ENCODE measurements at regions not wholly inside any gene's neighbourhood (a gene's known extent, or its start where the extent isn't known, plus 50 kb on each side); places are given as distances from the start of the nearest gene placed in this dataset.

DNA sequence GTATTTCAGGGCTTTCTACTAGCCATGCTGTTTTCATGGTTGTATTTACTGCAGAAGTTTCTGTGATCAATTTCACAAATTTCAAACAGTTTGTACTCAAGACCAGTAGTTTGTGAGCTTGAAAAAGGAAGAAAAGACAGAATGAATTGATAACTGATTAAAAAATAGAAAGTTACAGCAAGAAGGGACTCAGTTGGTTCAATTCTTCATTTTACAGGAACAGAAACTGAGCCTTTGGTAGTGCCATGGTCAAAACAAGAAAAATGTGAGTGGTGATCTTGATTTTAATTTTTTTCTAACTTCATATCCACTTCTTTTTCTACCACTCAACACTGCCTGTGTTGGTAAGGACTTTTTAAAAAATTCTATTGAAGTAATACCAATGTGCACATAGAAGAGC lies 206.6 kb upstream of the NREP start:
- H3K27ac ChIP-seq (ENCODE audit: low read depth, low read length): no peak overlapping the region
- no peak overlapping the region for H3K4me3 ChIP-seq (ENCODE audit: insufficient read depth, low read length)
- no peak overlapping the region for H2AFZ ChIP-seq (ENCODE audit: low read length)
- peaks cover 41% of the 10 kb centered on the region for H3K4me1 ChIP-seq (ENCODE audit: insufficient read depth, low read length)
- H3K36me3 ChIP-seq (ENCODE audit: insufficient read depth, low read length): no peaks in the 10 kb centered on the region
- TF ChIP-seq, protein P1, sequence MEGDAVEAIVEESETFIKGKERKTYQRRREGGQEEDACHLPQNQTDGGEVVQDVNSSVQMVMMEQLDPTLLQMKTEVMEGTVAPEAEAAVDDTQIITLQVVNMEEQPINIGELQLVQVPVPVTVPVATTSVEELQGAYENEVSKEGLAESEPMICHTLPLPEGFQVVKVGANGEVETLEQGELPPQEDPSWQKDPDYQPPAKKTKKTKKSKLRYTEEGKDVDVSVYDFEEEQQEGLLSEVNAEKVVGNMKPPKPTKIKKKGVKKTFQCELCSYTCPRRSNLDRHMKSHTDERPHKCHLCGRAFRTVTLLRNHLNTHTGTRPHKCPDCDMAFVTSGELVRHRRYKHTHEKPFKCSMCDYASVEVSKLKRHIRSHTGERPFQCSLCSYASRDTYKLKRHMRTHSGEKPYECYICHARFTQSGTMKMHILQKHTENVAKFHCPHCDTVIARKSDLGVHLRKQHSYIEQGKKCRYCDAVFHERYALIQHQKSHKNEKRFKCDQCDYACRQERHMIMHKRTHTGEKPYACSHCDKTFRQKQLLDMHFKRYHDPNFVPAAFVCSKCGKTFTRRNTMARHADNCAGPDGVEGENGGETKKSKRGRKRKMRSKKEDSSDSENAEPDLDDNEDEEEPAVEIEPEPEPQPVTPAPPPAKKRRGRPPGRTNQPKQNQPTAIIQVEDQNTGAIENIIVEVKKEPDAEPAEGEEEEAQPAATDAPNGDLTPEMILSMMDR (IDR thresholded peaks at IDR 0.05; ENCODE audit: extremely low read depth, low read depth, low read length): no peak
- no peaks in the 10 kb centered on the region for H3K9me3 ChIP-seq (ENCODE audit: low read depth, low read length)
- H3K4me2 ChIP-seq (ENCODE audit: insufficient read depth, low read length): no peak overlapping the region
- no peak for DNase-seq (ENCODE audit: insufficient read length, low spot score, missing footprints)
- H4K20me1 ChIP-seq (ENCODE audit: insufficient read depth, low read length): no peaks in the 10 kb centered on the region
- no peaks in the 10 kb centered on the region for H3K27me3 ChIP-seq (ENCODE audit: insufficient read depth, low read length)
- H3K79me2 ChIP-seq (ENCODE audit: insufficient read depth, low read length): no peaks in the 10 kb centered on the region

DNA sequence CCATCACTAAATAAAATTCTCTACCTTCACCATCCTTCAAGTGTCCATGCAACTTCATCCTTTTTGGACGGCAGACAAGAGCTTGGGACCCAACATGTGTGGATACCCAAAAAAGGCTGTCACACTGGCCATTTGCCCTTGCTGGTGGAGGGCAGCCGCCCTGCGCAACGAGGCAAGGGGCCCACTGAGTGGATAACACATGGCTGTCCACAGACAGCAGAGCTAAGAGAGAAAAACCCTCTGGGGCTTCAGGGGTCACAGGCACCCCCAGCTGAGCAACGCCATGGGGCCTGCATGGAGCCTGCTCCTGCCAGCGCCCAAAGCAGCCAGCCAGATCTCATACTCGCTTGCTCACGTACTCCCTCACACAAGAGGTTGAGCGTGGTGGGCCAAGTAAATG lies 205.9 kb upstream of the NREP start:
- no peaks in the 10 kb centered on the region for H4K20me1 ChIP-seq (ENCODE audit: insufficient read depth, low read length)

DNA sequence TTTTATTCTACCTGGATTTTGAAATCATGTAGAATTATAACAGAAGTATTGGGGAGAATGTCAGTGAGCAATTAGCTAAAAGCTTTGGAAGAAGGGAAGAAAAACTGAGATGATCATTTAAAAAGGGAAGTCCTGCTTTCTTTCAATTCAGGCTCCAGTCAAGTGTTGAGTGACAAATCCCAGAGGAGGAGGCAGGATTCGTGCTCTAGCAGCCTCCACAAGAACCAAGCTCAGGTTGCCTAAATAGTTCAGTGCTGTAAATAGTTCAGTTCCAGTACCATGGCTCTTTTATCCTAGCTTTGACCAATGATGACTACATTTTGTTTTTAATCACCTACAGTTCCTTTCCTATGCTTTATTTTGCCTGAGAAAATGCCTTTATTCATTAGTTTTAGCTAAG lies 204.9 kb upstream of the NREP start:
- no peak for DNase-seq (ENCODE audit: insufficient read length, low spot score, missing footprints)
- peak overlapping the region; percentile 24 for H2AFZ ChIP-seq (ENCODE audit: low read length)
- peaks cover 39% of the 10 kb centered on the region for H3K4me1 ChIP-seq (ENCODE audit: insufficient read depth, low read length)
- H3K27ac ChIP-seq (ENCODE audit: low read depth, low read length): peak overlapping the region; percentile 67
- no peaks in the 10 kb centered on the region for H3K79me2 ChIP-seq (ENCODE audit: insufficient read depth, low read length)
- no peaks in the 10 kb centered on the region for H3K27me3 ChIP-seq (ENCODE audit: insufficient read depth, low read length)
- H3K4me2 ChIP-seq (ENCODE audit: insufficient read depth, low read length): no peak overlapping the region
- no peaks in the 10 kb centered on the region for H4K20me1 ChIP-seq (ENCODE audit: insufficient read depth, low read length)
- TF ChIP-seq, protein P1 (IDR thresholded peaks at IDR 0.05; ENCODE audit: extremely low read depth, low read depth, low read length): no peak
- H3K4me3 ChIP-seq (ENCODE audit: insufficient read depth, low read length): no peak overlapping the region
- no peaks in the 10 kb centered on the region for H3K36me3 ChIP-seq (ENCODE audit: insufficient read depth, low read length)
- no peaks in the 10 kb centered on the region for H3K9me3 ChIP-seq (ENCODE audit: low read depth, low read length)

More for the DNA sequence above, 205.9 kb upstream of the NREP start:
- Histone ChIP-seq H2AFZ (ENCODE audit: low read length) (no peak overlapping the region), H3K27me3 (ENCODE audit: insufficient read depth, low read length) (no peaks in the 10 kb centered on the region), H3K4me1 (ENCODE audit: insufficient read depth, low read length) (peaks cover 39% of the 10 kb centered on the region), H3K36me3 (ENCODE audit: insufficient read depth, low read length) (no peaks in the 10 kb centered on the region), H3K9me3 (ENCODE audit: low read depth, low read length) (no peaks in the 10 kb centered on the region), H3K27ac (ENCODE audit: low read depth, low read length) (no peak overlapping the region), H3K79me2 (ENCODE audit: insufficient read depth, low read length) (no peaks in the 10 kb centered on the region), H3K4me2 (ENCODE audit: insufficient read depth, low read length) (no peak overlapping the region), H3K4me3 (ENCODE audit: insufficient read depth, low read length) (no peak overlapping the region)
- no peak for DNase-seq (ENCODE audit: insufficient read length, low spot score, missing footprints)
- TF ChIP-seq, protein P1 (IDR thresholded peaks at IDR 0.05; ENCODE audit: extremely low read depth, low read depth, low read length): no peak

DNA sequence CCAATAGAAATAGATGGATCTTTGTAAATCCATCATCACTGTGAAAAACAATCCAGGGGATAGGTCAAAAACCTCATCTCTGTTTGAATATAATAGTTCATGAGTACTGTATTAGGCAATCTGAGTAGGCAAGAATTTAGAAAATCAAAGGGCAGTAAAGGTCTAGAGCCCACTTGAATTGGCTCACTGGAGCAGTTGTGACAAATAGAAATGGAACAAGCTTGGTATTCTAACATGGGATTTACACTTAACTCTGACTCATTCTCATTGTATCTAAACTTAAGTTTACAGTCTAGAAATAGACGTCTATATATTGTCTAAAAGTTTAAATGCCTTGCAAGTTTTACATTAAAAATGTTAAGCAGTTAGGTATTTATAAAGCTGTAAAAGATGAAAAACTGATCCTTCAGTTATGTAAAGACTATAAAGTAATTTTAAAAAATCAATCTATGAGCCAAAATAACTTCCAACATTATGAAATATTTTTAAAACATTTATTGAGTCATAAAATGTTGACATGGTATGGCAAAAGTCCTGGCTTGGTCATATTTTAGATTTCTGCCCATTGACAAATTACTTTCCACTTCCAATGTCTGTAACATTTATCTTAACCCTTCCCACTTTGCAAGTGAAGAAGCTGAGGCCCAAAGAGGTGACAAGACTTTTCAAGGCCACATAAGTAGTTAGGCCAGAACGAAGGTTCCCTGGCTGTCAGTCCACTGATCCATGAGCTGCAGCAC lies 203.7 kb upstream of the NREP start:
- H3K4me2 ChIP-seq (ENCODE audit: insufficient read depth, low read length): peak overlapping the region; percentile 26

More for the DNA sequence above, 203.7 kb upstream of the NREP start:
- DNase-seq (ENCODE audit: insufficient read length, low spot score, missing footprints): peak; percentile 61
- Histone ChIP-seq H2AFZ (ENCODE audit: low read length) (no peak overlapping the region), H3K4me1 (ENCODE audit: insufficient read depth, low read length) (peaks cover 39% of the 10 kb centered on the region), H3K79me2 (ENCODE audit: insufficient read depth, low read length) (no peaks in the 10 kb centered on the region), H3K27me3 (ENCODE audit: insufficient read depth, low read length) (no peaks in the 10 kb centered on the region), H3K36me3 (ENCODE audit: insufficient read depth, low read length) (no peaks in the 10 kb centered on the region), H3K9me3 (ENCODE audit: low read depth, low read length) (no peaks in the 10 kb centered on the region), H3K27ac (ENCODE audit: low read depth, low read length) (peak overlapping the region; percentile 67), H4K20me1 (ENCODE audit: insufficient read depth, low read length) (no peaks in the 10 kb centered on the region), H3K4me3 (ENCODE audit: insufficient read depth, low read length) (no peak overlapping the region)
- TF ChIP-seq, protein P1 (IDR thresholded peaks at IDR 0.05; ENCODE audit: extremely low read depth, low read depth, low read length): no peak
